Transverse colon (tissue), 4 donors: ENCODE measurements at regions not wholly inside any gene's neighbourhood (a gene's known extent, or its start where the extent isn't known, plus 50 kb on each side); places are given as distances from the start of the nearest gene placed in this dataset.

Source experiments
- DNase-seq: peaks from one replicate; pipeline ENCODE4 v3.0.0-alpha.2; 2019
- H3K27ac ChIP-seq, 4 donors: fragments of 200-600 bp; sonication (generic); 2 replicates each; pipeline ENCODE4 v1.5.1; 2016 to 2018; ENCODE audit warnings: inconsistent platforms in 4 of 4
- H3K27me3 ChIP-seq: fragments of 200-600 bp; sonication (generic); 2 replicates; pipeline ENCODE4 v1.5.1; 2017; ENCODE audit warnings: inconsistent platforms
- H3K36me3 ChIP-seq, 4 donors: fragments of 200-600 bp; sonication (generic); 2 replicates each; pipeline ENCODE4 v1.5.1; 2017 to 2019; ENCODE audit warnings: inconsistent platforms in 4 of 4
- H3K4me1 ChIP-seq, 4 donors: fragments of 200-600 bp; sonication (generic); 2 replicates each; pipeline ENCODE4 v1.5.1; 2017 to 2020; ENCODE audit warnings: inconsistent platforms in 4 of 4
- H3K4me3 ChIP-seq, 4 donors: fragments of 200-600 bp; sonication (generic); 1 replicate in 1 of 4; 2 replicates in 3 of 4; pipeline versions ENCODE4 v1.5.1 to v1.6.1; 2017 to 2019; ENCODE audit warnings: inconsistent platforms in 4 of 4
- H3K9me3 ChIP-seq, 2 donors: fragments of 200-600 bp; sonication (generic); 2 replicates each; pipeline ENCODE4 v1.5.1; 2017 to 2019; ENCODE audit warnings: inconsistent platforms in 2 of 2
- EP300 ChIP-seq: sonication (generic); formaldehyde crosslinking; IDR thresholded peaks from one replicate; pipeline ENCODE4 v1.6.1; 2017; ENCODE audit warnings: antibody characterized with exemption, low read depth
- POLR2A ChIP-seq: fragments of 450-650 bp; IDR thresholded peaks from one replicate; pipeline ENCODE4 v1.6.1; 2016; ENCODE audit warnings: antibody characterized with exemption, mild to moderate bottlenecking, moderate library complexity
- POLR2AphosphoS5 ChIP-seq, 3 donors: sonication (generic); formaldehyde crosslinking; IDR thresholded peaks; one replicate each; pipeline ENCODE4 v1.6.1; 2016; ENCODE audit warnings: antibody characterized with exemption in 3 of 3
- WGBS, 2 donors: methylation state at CpG; one replicate each; pipeline ENCODE4 v1.1.5; 2018; ENCODE audit warnings: low coverage in 1 of 2; 5-methylcytosine and 5-hydroxymethylcytosine counted together
- in situ Hi-C, 4 donors: fragments of 200-750 bp; cut with MboI; loops; one replicate each; pipeline versions ENCODE4 v1.15.0 to v1.15.1; 2017; ENCODE audit warnings: low sequenced_read_pairs in 3 of 4, low pct_ligation_motif_present in 1 of 4, low pct_unique_long_range_greater_than_20kb in 1 of 4
- intact Hi-C: fragments of 100-400 bp; cut with DNase I; formaldehyde crosslinking; loops from one replicate; pipeline ENCODE4 v1.15.1; 2023; ENCODE audit warnings: low total_unique reads
- TF ChIP-seq, protein P1 (sequence below), 5 experiments: fragments of 200-600 bp in 3 of 5; fragments of 450-650 bp in 2 of 5; sonication (generic) in 3 of 5; IDR thresholded peaks; 1 replicate in 2 of 5; 2 replicates in 3 of 5; pipeline ENCODE4 v1.5.1; 2016 to 2017; ENCODE audit warnings: antibody characterized with exemption in 5 of 5, inconsistent platforms in 3 of 5, mild to moderate bottlenecking in 2 of 5, moderate library complexity in 1 of 5

DNA sequence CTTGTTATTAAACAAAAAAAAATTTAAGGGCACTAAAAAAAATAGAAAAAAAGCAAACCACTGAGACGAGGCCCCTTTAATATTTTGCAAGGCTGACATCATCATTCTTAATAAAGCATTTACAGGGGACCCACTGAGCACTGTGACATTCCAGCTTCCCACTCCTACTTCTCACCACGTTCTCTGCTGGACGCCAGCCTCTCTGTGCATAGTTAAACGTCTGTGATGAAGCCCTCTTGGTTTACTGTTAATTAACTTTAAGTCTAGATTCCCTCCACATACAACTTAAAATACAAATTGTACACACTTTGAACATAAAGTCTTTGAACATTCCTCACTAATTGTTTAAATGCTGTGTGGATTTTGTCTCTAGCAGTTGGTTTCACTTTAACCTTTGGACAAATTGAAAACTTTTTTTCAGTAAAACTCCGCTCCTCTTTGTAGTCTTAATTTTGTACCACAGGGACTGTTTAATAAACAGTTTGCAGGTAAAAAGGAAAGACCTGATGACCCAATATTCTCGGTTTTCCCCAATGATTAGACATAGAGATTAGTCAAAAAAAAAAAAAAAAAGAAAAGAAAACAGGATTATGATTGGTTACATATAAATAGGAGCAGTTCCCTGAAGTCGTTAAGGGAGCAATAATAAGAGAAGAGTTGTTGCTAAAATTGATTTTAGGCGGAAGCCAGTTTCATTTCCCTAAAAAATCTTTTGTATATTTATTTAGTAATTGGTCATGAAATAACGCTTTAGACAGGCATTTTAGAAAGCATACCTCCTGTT, 219.8 kb downstream of the MZT1 start:
- H3K36me3 ChIP-seq, result no peaks in the 10 kb centered on the region
- intact Hi-C loops (no loop called here), in situ Hi-C loops (no loop called here)
- TF ChIP-seq, protein P1, sequence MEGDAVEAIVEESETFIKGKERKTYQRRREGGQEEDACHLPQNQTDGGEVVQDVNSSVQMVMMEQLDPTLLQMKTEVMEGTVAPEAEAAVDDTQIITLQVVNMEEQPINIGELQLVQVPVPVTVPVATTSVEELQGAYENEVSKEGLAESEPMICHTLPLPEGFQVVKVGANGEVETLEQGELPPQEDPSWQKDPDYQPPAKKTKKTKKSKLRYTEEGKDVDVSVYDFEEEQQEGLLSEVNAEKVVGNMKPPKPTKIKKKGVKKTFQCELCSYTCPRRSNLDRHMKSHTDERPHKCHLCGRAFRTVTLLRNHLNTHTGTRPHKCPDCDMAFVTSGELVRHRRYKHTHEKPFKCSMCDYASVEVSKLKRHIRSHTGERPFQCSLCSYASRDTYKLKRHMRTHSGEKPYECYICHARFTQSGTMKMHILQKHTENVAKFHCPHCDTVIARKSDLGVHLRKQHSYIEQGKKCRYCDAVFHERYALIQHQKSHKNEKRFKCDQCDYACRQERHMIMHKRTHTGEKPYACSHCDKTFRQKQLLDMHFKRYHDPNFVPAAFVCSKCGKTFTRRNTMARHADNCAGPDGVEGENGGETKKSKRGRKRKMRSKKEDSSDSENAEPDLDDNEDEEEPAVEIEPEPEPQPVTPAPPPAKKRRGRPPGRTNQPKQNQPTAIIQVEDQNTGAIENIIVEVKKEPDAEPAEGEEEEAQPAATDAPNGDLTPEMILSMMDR (IDR thresholded peaks at IDR 0.05), result no peak
- no peak for TF ChIP-seq EP300
- TF ChIP-seq POLR2A, result no peak
- TF ChIP-seq POLR2AphosphoS5 (IDR thresholded peaks at IDR 0.05), result no peak
- H3K9me3 ChIP-seq, result no peaks in the 10 kb centered on the region
- no peaks in the 10 kb centered on the region for H3K27me3 ChIP-seq
- WGBS, 2 donors, result 55 to 63% methylated on average over 8 to 9 of the region's 9 CpGs
- H3K4me1 ChIP-seq, result no peaks in the 10 kb centered on the region
- H3K4me3 ChIP-seq, result no peak overlapping the region
- no peak overlapping the region for H3K27ac ChIP-seq
- no peak for DNase-seq

DNA sequence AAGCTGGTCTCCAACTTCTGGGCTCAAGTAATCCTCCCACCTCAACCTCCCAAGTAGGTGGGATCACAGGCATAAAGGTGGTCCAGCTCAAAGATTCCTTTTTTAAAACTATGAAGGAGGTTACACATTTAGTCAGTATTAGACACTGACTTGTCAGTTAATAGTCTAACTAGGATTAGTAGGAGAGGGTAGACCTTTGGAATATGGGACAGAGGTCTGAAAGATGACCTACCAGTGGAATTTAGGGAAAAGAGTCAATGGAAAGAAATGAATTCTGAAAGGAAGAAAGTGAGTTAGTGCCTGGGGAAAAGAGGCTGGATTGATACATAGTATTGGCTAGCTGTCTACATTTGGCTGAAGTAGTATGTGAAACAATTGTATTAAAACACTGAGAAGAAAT, 220.7 kb downstream of the MZT1 start:
- TF ChIP-seq POLR2AphosphoS5 (IDR thresholded peaks at IDR 0.05) (no peak), EP300 (no peak), POLR2A (no peak)
- TF ChIP-seq, protein P1 (IDR thresholded peaks at IDR 0.05), result no peak
- in situ Hi-C loops, result no loop called here
- no peaks in the 10 kb centered on the region for H3K4me1 ChIP-seq

DNA sequence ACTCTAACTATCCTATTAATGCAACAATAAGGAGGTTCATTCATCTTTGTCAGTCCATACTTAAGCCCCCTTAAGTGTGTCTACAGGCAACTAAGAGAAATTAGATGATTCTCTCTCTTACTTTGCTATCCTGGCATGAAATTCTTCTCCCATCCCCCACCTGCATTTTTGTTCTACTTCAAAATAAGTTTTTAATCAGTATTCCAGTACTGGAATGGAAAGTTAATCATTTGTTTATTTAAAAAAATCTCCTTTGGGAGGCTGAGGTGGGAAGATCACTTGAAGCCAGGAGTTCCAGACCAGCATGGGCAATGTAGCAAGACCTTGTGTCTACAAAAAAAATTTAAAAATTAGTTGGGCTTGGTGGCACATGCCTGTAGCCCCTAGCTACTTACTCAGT, 222.1 kb downstream of the MZT1 start:
- no peaks in the 10 kb centered on the region for H3K36me3 ChIP-seq
- no peaks in the 10 kb centered on the region for H3K27me3 ChIP-seq
- TF ChIP-seq, protein P1 (IDR thresholded peaks at IDR 0.05), result no peak
- TF ChIP-seq EP300, result no peak
- no peak for TF ChIP-seq POLR2AphosphoS5 (IDR thresholded peaks at IDR 0.05)
- no peak for TF ChIP-seq POLR2A
- no peaks in the 10 kb centered on the region for H3K4me1 ChIP-seq
- H3K9me3 ChIP-seq, result no peaks in the 10 kb centered on the region
- in situ Hi-C loops, result no loop called here
- no peak overlapping the region for H3K4me3 ChIP-seq
- no peak for DNase-seq
- no peak overlapping the region for H3K27ac ChIP-seq
- intact Hi-C loops, result no loop called here

More for the DNA sequence above, 220.7 kb downstream of the MZT1 start:
- Histone ChIP-seq H3K9me3 (no peaks in the 10 kb centered on the region), H3K27me3 (no peaks in the 10 kb centered on the region), H3K27ac (no peak overlapping the region), H3K4me3 (no peak overlapping the region), H3K36me3 (no peaks in the 10 kb centered on the region)
- DNase-seq, result no peak
- intact Hi-C loops, result no loop called here

DNA sequence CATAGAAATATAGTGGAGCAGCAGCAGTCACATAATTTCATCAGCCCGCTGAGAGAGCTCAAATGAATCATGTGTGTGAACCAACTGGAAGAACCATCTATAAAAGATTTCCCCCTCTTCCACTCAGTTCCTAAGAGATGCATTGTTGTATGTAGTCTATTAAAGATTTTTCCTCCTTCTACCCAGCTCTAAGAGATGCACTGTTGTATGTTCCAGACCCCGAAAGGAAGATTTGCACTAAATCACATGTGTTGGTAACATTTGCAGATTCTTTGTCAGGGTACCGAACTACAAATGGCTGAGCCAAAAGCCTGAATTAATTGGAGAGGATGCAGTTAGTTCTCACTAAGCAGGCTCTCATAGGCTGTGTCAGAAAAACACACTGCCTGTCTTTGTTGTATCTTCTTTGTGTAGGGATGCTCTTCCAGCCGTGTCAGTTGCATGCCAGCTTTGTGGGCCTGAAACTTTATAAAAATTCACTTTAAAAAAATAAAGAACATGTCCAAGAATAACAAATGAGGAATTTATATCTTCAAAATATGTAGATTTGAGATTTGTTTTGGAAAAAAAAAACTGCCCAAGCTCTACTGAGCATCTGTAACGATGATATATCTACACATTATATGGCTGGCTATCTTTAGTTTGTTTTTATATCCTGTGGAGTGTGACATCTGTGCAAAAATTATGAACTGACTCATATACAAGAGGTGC, 223.1 kb downstream of the MZT1 start:
- no peaks in the 10 kb centered on the region for H3K36me3 ChIP-seq
- no peak for TF ChIP-seq POLR2A
- no peak for TF ChIP-seq POLR2AphosphoS5 (IDR thresholded peaks at IDR 0.05)
- no peak for TF ChIP-seq EP300
- TF ChIP-seq, protein P1 (IDR thresholded peaks at IDR 0.05), result no peak
- no peak overlapping the region for H3K4me3 ChIP-seq
- H3K9me3 ChIP-seq, result no peaks in the 10 kb centered on the region
- WGBS, 2 donors, result 65 to 84% methylated on average over 5 of the region's 5 CpGs
- in situ Hi-C loops (no loop called here), intact Hi-C loops (no loop called here)
- no peak for DNase-seq
- H3K27ac ChIP-seq, result no peak overlapping the region
- no peaks in the 10 kb centered on the region for H3K4me1 ChIP-seq
- H3K27me3 ChIP-seq, result no peaks in the 10 kb centered on the region
